ENCODE measurements at regions not wholly inside any gene's neighbourhood (a gene's known extent, or its start where the extent isn't known, plus 50 kb on each side); places are given as distances from the start of the nearest gene placed in this dataset.

DNA sequence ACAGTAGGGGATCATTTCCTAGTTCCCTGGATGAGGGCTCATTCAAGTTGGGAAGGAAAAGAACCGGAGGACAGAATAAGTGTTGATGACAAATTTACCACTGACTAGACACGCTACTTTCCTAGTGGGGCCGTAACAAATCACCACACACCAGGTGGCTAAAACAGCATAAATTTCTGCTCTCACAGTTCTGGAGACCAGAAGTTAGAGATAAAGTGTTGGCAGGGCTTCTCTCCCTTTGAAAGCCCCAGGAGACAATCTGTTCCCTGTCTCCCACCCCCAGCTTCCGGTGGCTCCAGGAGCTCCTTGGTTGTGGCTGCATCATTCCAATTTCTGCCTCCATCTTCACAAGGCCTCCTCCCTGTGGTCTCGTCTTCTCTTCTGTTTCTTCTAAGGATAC is 65.4 kb upstream of the ARGLU1 start:
- DNase-seq (ENCODE audit: low spot score) (no peak), ATAC-seq (ENCODE audit: insufficient number of reproducible peaks, low FRiP score, low read depth) (no peak)
- no peak overlapping the region for H3K27ac ChIP-seq

DNA sequence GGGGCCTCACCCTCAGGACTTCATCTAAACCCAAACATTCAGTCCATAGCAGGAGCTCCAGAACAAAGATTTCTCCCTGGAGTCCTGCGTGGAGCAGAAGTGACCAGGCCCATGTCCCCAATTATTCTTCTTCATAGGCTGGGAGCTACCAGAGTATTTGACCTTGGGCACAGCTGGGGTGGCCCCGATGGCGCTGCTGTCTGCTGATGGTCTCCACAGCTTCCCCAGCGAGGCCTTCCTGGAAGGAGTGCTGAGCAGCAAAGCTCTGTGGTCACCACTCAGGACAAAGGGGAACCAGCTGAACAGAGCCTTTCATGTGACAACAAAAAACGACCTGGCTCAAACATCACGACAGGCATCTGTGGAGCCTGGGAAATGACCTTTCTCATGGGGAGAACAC is 62.7 kb upstream of the ARGLU1 start:
- Histone ChIP-seq H3K27ac (no peak overlapping the region), H3K4me3 (no peak overlapping the region), H3K36me3 (no peaks in the 10 kb centered on the region), H3K9me3 (no peaks in the 10 kb centered on the region), H3K27me3 (replicated peaks; ENCODE audit: insufficient read depth) (no peaks in the 10 kb centered on the region), H3K4me1 (ENCODE audit: control insufficient read depth in 1 of 2, low read depth in 2 of 2) (no peaks in the 10 kb centered on the region)
- DNase-seq (ENCODE audit: low spot score) (no peak), ATAC-seq (ENCODE audit: insufficient number of reproducible peaks, low FRiP score, low read depth) (no peak)
- TF ChIP-seq, protein P1, sequence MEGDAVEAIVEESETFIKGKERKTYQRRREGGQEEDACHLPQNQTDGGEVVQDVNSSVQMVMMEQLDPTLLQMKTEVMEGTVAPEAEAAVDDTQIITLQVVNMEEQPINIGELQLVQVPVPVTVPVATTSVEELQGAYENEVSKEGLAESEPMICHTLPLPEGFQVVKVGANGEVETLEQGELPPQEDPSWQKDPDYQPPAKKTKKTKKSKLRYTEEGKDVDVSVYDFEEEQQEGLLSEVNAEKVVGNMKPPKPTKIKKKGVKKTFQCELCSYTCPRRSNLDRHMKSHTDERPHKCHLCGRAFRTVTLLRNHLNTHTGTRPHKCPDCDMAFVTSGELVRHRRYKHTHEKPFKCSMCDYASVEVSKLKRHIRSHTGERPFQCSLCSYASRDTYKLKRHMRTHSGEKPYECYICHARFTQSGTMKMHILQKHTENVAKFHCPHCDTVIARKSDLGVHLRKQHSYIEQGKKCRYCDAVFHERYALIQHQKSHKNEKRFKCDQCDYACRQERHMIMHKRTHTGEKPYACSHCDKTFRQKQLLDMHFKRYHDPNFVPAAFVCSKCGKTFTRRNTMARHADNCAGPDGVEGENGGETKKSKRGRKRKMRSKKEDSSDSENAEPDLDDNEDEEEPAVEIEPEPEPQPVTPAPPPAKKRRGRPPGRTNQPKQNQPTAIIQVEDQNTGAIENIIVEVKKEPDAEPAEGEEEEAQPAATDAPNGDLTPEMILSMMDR (IDR thresholded peaks at IDR 0.05), result no peak

More for the DNA sequence above, 65.4 kb upstream of the ARGLU1 start:
- TF ChIP-seq, protein P1 (IDR thresholded peaks at IDR 0.05), result no peak
- Histone ChIP-seq H3K27me3 (replicated peaks; ENCODE audit: insufficient read depth) (no peaks in the 10 kb centered on the region), H3K4me1 (ENCODE audit: control insufficient read depth in 1 of 2, low read depth in 2 of 2) (no peaks in the 10 kb centered on the region), H3K4me3 (no peak overlapping the region), H3K36me3 (no peaks in the 10 kb centered on the region), H3K9me3 (no peaks in the 10 kb centered on the region)

DNA sequence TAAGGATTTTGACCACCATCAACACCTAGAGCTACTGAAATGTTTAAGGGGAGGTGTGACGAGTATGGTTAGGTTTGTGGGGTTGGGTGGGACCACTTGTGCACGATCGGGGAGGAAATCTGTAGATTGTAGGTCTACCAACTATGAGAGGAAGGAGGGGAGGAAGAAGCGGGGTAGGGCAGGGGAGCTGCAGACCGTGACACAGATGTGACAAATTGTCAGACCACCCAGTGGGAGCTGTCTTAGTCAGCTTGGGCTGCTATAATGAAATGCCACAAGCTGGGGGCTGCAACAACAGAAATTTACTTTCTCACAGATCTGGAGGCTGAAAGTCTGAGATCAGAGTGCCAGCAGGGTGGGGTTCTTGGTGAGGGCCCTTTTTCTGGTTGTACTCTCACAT is 62.2 kb upstream of the ARGLU1 start:
- Histone ChIP-seq H3K27ac (no peak overlapping the region), H3K4me1 (ENCODE audit: control insufficient read depth in 1 of 2, low read depth in 2 of 2) (no peaks in the 10 kb centered on the region), H3K4me3 (no peak overlapping the region), H3K9me3 (no peaks in the 10 kb centered on the region), H3K27me3 (replicated peaks; ENCODE audit: insufficient read depth) (no peaks in the 10 kb centered on the region), H3K36me3 (no peaks in the 10 kb centered on the region)
- ATAC-seq (ENCODE audit: insufficient number of reproducible peaks, low FRiP score, low read depth), result no peak
- TF ChIP-seq, protein P1 (IDR thresholded peaks at IDR 0.05), result no peak
- DNase-seq (ENCODE audit: low spot score), result no peak

DNA sequence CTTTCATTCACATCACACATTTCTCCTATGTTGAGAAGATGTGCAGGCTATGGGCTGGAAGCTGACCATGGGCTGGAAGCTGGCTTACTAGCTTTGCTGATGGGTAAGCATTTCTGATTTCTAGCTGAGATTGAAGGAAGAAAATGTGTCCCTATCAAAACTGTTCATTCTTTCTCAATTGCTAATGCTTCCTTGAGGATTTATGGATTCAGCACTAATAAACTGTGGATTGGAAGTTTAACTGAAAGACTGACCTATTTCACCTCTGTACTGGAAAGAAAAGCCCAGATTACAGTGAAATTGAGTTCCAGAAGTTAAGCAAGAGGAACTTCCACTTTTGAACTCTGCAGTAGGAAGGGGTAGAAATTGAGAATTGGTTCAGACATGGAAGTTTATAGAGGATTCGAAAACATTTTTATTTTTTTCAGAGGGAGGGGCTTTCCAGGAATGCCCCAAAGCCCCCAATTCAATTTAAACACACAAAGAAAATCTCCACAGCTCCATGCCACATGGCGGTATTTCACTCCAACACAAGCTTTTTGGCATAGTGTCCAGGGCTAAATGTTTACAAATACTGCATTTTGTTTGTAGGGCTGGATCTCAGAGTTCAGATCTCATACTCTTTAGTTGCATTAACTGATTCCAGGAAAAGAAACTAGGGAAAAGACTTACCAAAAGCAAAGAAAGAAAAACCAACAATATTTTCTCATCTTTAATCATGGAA is 61.2 kb upstream of the ARGLU1 start:
- TF ChIP-seq, protein P1 (IDR thresholded peaks at IDR 0.05), result no peak
- Histone ChIP-seq H3K27ac (no peak overlapping the region), H3K9me3 (no peaks in the 10 kb centered on the region), H3K36me3 (no peaks in the 10 kb centered on the region), H3K4me1 (ENCODE audit: control insufficient read depth in 1 of 2, low read depth in 2 of 2) (no peaks in the 10 kb centered on the region), H3K27me3 (replicated peaks; ENCODE audit: insufficient read depth) (no peaks in the 10 kb centered on the region), H3K4me3 (no peak overlapping the region)
- DNase-seq (ENCODE audit: low spot score), result no peak
- no peak for ATAC-seq (ENCODE audit: insufficient number of reproducible peaks, low FRiP score, low read depth)

DNA sequence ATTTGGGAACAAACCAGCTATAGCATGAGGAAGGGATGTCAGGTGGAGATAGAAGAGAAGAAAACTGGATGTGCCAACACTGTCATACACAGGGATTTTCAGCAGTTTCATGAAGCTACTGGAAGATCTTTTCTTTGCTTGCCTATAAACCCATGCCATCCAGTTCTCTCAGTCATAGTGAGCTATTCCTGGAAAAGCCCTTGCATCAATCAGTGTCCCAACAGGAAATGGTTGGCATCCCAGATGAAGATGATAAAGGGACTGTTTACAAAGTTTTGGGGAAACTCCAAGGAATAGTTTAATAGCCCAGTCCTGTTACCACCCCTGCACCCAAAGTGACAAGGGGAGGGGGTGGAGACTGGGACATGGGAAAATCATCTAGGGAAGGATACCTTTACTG is 58.5 kb upstream of the ARGLU1 start:
- no peak overlapping the region for H3K27ac ChIP-seq
- ATAC-seq (ENCODE audit: insufficient number of reproducible peaks, low FRiP score, low read depth), result no peak

More for the DNA sequence above, 58.5 kb upstream of the ARGLU1 start:
- Histone ChIP-seq H3K27me3 (replicated peaks; ENCODE audit: insufficient read depth) (no peaks in the 10 kb centered on the region), H3K4me1 (ENCODE audit: control insufficient read depth in 1 of 2, low read depth in 2 of 2) (no peaks in the 10 kb centered on the region), H3K4me3 (no peak overlapping the region), H3K36me3 (no peaks in the 10 kb centered on the region), H3K9me3 (no peaks in the 10 kb centered on the region)
- TF ChIP-seq, protein P1 (IDR thresholded peaks at IDR 0.05), result no peak
- no peak for DNase-seq (ENCODE audit: low spot score)
